ENCODE measurements at regions not wholly inside any gene's neighbourhood (a gene's known extent, or its start where the extent isn't known, plus 50 kb on each side); places are given as distances from the start of the nearest gene placed in this dataset.

GRCh38 chr16:60820361-60820760, 1215.9 kb downstream of the CDH8 start:
- DNase-seq (ENCODE audit: low read depth), result no peak
- no peak overlapping the region for H3K4me3 ChIP-seq (ENCODE audit: low read depth, low read length)
- TF ChIP-seq, protein P1, sequence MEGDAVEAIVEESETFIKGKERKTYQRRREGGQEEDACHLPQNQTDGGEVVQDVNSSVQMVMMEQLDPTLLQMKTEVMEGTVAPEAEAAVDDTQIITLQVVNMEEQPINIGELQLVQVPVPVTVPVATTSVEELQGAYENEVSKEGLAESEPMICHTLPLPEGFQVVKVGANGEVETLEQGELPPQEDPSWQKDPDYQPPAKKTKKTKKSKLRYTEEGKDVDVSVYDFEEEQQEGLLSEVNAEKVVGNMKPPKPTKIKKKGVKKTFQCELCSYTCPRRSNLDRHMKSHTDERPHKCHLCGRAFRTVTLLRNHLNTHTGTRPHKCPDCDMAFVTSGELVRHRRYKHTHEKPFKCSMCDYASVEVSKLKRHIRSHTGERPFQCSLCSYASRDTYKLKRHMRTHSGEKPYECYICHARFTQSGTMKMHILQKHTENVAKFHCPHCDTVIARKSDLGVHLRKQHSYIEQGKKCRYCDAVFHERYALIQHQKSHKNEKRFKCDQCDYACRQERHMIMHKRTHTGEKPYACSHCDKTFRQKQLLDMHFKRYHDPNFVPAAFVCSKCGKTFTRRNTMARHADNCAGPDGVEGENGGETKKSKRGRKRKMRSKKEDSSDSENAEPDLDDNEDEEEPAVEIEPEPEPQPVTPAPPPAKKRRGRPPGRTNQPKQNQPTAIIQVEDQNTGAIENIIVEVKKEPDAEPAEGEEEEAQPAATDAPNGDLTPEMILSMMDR (IDR thresholded peaks at IDR 0.05; ENCODE audit: control insufficient read depth, extremely low read depth, insufficient read depth), result no peak

DNA sequence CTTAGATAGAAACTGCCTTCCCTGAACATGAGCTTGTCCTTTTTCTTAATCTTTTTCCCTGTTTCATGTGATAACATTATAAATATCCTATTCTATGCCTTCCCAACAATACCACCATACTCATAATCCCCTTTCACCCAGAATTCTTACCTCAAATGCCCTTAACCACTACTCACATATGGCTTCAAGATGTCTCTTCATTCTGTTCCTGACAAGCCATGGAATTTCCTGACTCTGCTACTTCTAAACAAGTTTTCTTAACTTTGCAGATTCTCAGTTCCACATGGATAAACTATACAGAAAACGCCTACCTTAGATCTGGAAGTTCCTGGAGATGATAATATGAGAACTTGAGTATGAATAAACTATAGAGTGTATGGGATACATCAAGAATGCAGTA, 1217.8 kb downstream of the CDH8 start:
- DNase-seq (ENCODE audit: low read depth), result no peak
- TF ChIP-seq, protein P1 (IDR thresholded peaks at IDR 0.05; ENCODE audit: control insufficient read depth, extremely low read depth, insufficient read depth), result no peak
- H3K4me3 ChIP-seq (ENCODE audit: low read depth, low read length), result no peak overlapping the region

DNA sequence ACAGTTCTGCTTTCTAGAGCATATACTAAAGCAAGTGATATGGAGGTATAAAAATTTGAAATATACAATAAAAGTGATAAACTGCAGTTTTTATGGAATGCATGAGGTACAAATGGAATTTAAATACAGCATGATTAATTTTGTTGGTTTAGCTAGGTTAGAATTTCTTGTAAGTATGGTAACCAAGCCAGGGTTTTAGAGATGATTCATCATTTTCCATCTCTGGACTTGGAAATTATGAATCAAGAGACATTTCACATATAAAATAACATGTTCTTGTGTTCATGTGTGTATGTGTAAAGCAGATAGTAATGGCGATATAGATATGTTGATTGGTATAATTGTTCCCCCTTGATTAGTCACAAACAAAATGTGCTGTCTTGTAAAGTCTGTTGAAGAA, 1219.8 kb downstream of the CDH8 start:
- H3K4me3 ChIP-seq (ENCODE audit: low read depth, low read length), result no peak overlapping the region
- TF ChIP-seq, protein P1 (IDR thresholded peaks at IDR 0.05; ENCODE audit: control insufficient read depth, extremely low read depth, insufficient read depth), result no peak
- no peak for DNase-seq (ENCODE audit: low read depth)

- no peak overlapping the region for H3K4me3 ChIP-seq (ENCODE audit: low read depth, low read length)
- TF ChIP-seq, protein P1 (IDR thresholded peaks at IDR 0.05; ENCODE audit: control insufficient read depth, extremely low read depth, insufficient read depth), result no peak
- DNase-seq (ENCODE audit: low read depth), result no peak
Observed at GRCh38 chr16:60815865-60816264, 1220.4 kb downstream of the CDH8 start.

- H3K4me3 ChIP-seq (ENCODE audit: low read depth, low read length), result no peak overlapping the region
- TF ChIP-seq, protein P1 (IDR thresholded peaks at IDR 0.05; ENCODE audit: control insufficient read depth, extremely low read depth, insufficient read depth), result no peak
- DNase-seq (ENCODE audit: low read depth), result no peak
Observed at GRCh38 chr16:60815033-60815432, 1221.2 kb downstream of the CDH8 start.

- no peak overlapping the region for H3K4me3 ChIP-seq (ENCODE audit: low read depth, low read length)
- TF ChIP-seq, protein P1 (IDR thresholded peaks at IDR 0.05; ENCODE audit: control insufficient read depth, extremely low read depth, insufficient read depth), result no peak
- no peak for DNase-seq (ENCODE audit: low read depth)
Observed at GRCh38 chr16:60811657-60812056, 1224.6 kb downstream of the CDH8 start.

GRCh38 chr16:60811051-60811608, 1225.1 kb downstream of the CDH8 start:
- TF ChIP-seq, protein P1 (IDR thresholded peaks at IDR 0.05; ENCODE audit: control insufficient read depth, extremely low read depth, insufficient read depth), result no peak
- DNase-seq (ENCODE audit: low read depth), result no peak
- H3K4me3 ChIP-seq (ENCODE audit: low read depth, low read length), result no peak overlapping the region

All from LNCaP clone FGC (cell line).